ENCODE measurements at regions not wholly inside any gene's neighbourhood (a gene's known extent, or its start where the extent isn't known, plus 50 kb on each side); places are given as distances from the start of the nearest gene placed in this dataset.

GRCh38 chr11:111012491-111012890, 233.0 kb upstream of the POU2AF2 start:
- TF ChIP-seq REST (IDR thresholded peaks at IDR 0.05) (no peak), RAD21 (IDR thresholded peaks at IDR 0.05) (no peak), CTCF (IDR thresholded peaks at IDR 0.05; ENCODE audit: low read depth, low read length, missing input control) (no peak), SP1 (IDR thresholded peaks at IDR 0.05) (no peak), HNF4A (conservative IDR thresholded peaks at IDR 0.05) (no peak)
